NCI-H2081 treated with DMSO at 0.1 percent for 48 hours (cell line): ENCODE measurements at regions not wholly inside any gene's neighbourhood (a gene's known extent, or its start where the extent isn't known, plus 50 kb on each side); places are given as distances from the start of the nearest gene placed in this dataset.
"Not testable (repeated sequence)": the region's sequence is repeated elsewhere in the genome, so short reads cannot be mapped to it uniquely, and the experiment has no call there.

Source experiments
- DNase-seq: peaks from one replicate; lab custom pipeline; 2025; lab: John Stamatoyannopoulos, UW

GRCh38 chr2:195537811-195538210, 119.2 kb upstream of the SLC39A10 start:
- DNase-seq = no peak

GRCh38 chr2:195536906-195537305, 120.1 kb upstream of the SLC39A10 start:
- DNase-seq = no peak

- DNase-seq = no peak
Measured at GRCh38 chr2:195535911-195536522, 121.0 kb upstream of the SLC39A10 start.

GRCh38 chr2:195534971-195535370, 122.1 kb upstream of the SLC39A10 start:
- no peak for DNase-seq

GRCh38 chr2:195533771-195534642, 123.0 kb upstream of the SLC39A10 start:
- DNase-seq = no peak

- no peak for DNase-seq
Measured at GRCh38 chr2:195532628-195533271, 124.3 kb upstream of the SLC39A10 start.

- no peak for DNase-seq
Measured at GRCh38 chr2:195532255-195532627, 124.8 kb upstream of the SLC39A10 start.

GRCh38 chr2:195531754-195532153, 125.3 kb upstream of the SLC39A10 start:
- no peak for DNase-seq

GRCh38 chr2:195523242-195523641, 133.8 kb upstream of the SLC39A10 start:
- not testable (repeated sequence) for DNase-seq

GRCh38 chr2:195521589-195521988, 135.4 kb upstream of the SLC39A10 start:
- no peak for DNase-seq

- no peak for DNase-seq
Measured at GRCh38 chr2:195520671-195521155, 136.3 kb upstream of the SLC39A10 start.

- DNase-seq = no peak
Measured at GRCh38 chr2:195515551-195515950, 141.5 kb upstream of the SLC39A10 start.

GRCh38 chr2:195514365-195514764, 142.7 kb upstream of the SLC39A10 start:
- DNase-seq = no peak

- DNase-seq = no peak
Measured at GRCh38 chr2:195513119-195513518, 143.9 kb upstream of the SLC39A10 start.

GRCh38 chr2:195509551-195509950, 147.5 kb upstream of the SLC39A10 start:
- DNase-seq = no peak

GRCh38 chr2:195508139-195508455, 148.9 kb upstream of the SLC39A10 start:
- DNase-seq = no peak

GRCh38 chr2:195507447-195508138, 149.4 kb upstream of the SLC39A10 start:
- no peak for DNase-seq

- no peak for DNase-seq
Measured at GRCh38 chr2:195505701-195506100, 151.3 kb upstream of the SLC39A10 start.

- no peak for DNase-seq
Measured at GRCh38 chr2:195503208-195503607, 153.8 kb upstream of the SLC39A10 start.

GRCh38 chr2:195501746-195502145, 155.3 kb upstream of the SLC39A10 start:
- no peak for DNase-seq

GRCh38 chr2:195500879-195501278, 156.1 kb upstream of the SLC39A10 start:
- no peak for DNase-seq

- DNase-seq = no peak
Measured at GRCh38 chr2:195498839-195499490, 158.1 kb upstream of the SLC39A10 start.
